A673 (cell line): ENCODE measurements at regions not wholly inside any gene's neighbourhood (a gene's known extent, or its start where the extent isn't known, plus 50 kb on each side); places are given as distances from the start of the nearest gene placed in this dataset.
A peak's percentile ranks its signal among the peaks of the same experiment; 100 is the strongest.

ENCODE experiments used
- CTCF ChIP-seq: fragments of 300-800, 200-600 bp; sonication (generic); conservative IDR thresholded peaks from 2 replicates; pipeline ENCODE4 v1.5.1; 2017; ENCODE audit warnings: low read depth, mild to moderate bottlenecking, antibody characterized with exemption, low read length, moderate library complexity, mixed read lengths
- EZH2 ChIP-seq: fragments of 200-600 bp; sonication (generic); IDR thresholded peaks from 2 replicates; pipeline ENCODE4 v1.6.1; 2017; ENCODE audit warnings: borderline replicate concordance, low read depth, mild to moderate bottlenecking, mixed read lengths, antibody characterized with exemption, low read length; ENCODE audit not compliant: poor library complexity, severe bottlenecking

GRCh38 chr3:30970183-30970582, 75.7 kb upstream of the GADL1 start:
- TF ChIP-seq CTCF (peak; percentile 26; the same call in 1 of the 2 replicates), EZH2 (no peak)
